Fibroblast of lung (primary cell): ENCODE measurements at regions not wholly inside any gene's neighbourhood (a gene's known extent, or its start where the extent isn't known, plus 50 kb on each side); places are given as distances from the start of the nearest gene placed in this dataset.

Experiments
- CTCF ChIP-seq, 2 donors: IDR thresholded peaks in 1 of 2; conservative IDR thresholded peaks in 1 of 2; 1 replicate in 1 of 2; 2 replicates in 1 of 2; pipeline ENCODE4 v1.5.1; 2011 to 2012; ENCODE audit warnings: low read length in 2 of 2, control low read depth in 1 of 2, inconsistent platforms in 1 of 2, low read depth in 1 of 2, mild to moderate bottlenecking in 1 of 2
- EZH2 ChIP-seq: IDR thresholded peaks from 2 replicates; pipeline ENCODE4 v1.5.1; 2012; ENCODE audit warnings: low read length, control low read depth, mild to moderate bottlenecking; ENCODE audit errors: missing control alignments

GRCh38 chr6:74749211-74750147, 456.4 kb downstream of the COL12A1 start:
- TF ChIP-seq CTCF (conservative IDR thresholded peaks at IDR 0.05 in 1 of 2, IDR thresholded peaks at IDR 0.05 in 1 of 2; ENCODE audit: low read depth in 1 of 2, low read length in 2 of 2) (no peak), EZH2 (no peak)
